HG02973 (cell line): ENCODE measurements at regions not wholly inside any gene's neighbourhood (a gene's known extent, or its start where the extent isn't known, plus 50 kb on each side); places are given as distances from the start of the nearest gene placed in this dataset.
"Not testable (repeated sequence)": the region's sequence is repeated elsewhere in the genome, so short reads cannot be mapped to it uniquely, and the experiment has no call there.

Experiments
- ATAC-seq: cut with Tn5 transposase; IDR thresholded peaks from one replicate; pipeline ENCODE4 v1.9.1; 2021; ENCODE audit warnings: moderate library complexity; ENCODE audit not compliant: unreplicated experiment

DNA sequence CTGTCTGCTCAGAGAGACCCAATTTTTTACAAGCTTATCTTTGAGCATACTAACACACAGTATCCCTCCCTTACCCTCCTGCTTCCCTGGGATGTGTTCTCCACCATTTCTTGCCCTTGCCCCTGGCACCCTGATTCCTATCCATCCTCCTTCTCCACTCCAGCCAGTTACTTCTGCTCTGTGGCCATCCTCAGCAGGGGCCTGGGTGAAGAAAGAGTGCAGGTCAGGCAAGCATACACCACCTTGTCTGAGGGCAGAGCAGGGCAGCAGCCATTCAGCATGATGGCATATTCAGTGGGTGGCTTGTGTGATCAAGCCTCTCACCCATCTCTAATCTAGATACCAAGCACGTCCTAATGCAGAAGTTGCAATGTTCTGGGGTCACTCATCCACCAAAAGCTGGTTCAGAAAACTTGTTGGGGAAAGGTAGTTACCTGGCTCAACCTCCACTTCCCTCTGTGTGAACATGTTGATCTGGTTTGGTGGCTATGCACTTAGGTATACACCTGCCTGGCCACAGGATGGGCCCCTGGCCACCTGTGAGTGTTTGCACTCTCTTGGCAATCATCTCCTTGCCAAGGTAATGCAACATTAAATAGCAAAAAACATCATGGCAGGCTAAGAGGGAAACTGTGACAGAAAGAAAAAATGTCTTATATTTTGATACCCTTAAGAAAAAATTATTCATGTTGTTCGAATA lies 900.3 kb upstream of the MIR17HG start:
- no peak for ATAC-seq

DNA sequence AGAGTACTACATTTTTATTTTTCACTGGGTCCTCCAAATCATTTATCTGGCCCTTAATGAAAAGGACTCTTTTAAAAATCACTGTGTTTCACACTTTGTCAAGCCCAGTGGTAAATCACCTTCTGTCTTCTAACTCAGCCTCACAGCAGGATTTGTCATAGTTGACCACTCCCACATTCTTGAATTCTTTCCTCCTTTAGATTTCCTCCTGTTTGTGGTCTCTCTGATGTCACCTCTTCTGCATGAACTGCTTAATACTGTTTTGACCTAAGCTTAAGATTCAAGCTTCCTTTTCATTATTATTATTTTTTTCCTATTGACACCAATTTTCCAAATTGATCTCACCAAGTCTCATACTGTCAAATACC lies 899.8 kb upstream of the MIR17HG start:
- ATAC-seq, result no peak

DNA sequence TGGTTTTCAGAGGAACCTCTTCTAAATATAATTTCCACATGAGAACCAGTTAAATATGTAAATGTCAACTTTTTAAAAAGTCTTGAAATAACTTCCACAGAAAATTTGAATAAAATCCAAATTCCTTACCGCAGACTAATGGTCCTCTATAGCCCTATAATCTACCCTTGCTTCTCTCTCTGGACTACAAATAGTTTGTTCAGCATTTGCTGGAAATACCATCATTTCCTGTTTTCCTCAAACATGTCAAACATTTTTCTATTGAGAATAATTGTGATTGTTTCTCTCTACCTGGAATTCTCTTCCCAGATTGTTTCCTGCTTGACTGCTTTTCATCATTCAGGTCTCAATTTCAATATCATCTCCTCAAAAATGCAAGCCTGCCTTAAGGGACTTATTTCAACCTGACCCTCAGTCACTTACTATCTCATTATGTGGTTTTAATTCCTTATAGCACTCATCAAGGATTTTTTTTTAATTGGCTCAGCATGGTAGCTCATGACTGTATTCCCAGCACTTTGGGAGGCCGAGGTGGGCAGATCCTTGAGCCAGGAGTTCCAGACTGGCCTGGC lies 898.9 kb upstream of the MIR17HG start:
- no peak for ATAC-seq

DNA sequence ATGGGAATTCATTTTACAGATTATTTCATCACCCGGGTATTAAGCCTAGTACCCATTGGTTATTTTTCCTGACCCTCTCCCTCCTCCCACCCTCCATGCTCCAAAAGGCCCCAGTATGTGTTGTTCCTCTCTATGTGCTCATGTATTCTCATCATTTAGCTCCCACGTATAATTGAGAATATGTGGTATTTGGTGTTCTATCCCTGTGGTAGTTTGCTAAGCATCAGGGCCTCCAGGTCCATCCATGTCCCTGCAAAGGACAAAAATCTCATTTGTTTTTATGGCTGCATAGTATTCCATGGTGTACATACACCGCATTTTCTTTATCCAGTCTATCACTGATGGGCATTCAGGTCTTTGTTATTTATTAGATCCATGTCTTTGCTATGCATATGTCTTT lies 894.1 kb upstream of the MIR17HG start:
- ATAC-seq, result no peak

DNA sequence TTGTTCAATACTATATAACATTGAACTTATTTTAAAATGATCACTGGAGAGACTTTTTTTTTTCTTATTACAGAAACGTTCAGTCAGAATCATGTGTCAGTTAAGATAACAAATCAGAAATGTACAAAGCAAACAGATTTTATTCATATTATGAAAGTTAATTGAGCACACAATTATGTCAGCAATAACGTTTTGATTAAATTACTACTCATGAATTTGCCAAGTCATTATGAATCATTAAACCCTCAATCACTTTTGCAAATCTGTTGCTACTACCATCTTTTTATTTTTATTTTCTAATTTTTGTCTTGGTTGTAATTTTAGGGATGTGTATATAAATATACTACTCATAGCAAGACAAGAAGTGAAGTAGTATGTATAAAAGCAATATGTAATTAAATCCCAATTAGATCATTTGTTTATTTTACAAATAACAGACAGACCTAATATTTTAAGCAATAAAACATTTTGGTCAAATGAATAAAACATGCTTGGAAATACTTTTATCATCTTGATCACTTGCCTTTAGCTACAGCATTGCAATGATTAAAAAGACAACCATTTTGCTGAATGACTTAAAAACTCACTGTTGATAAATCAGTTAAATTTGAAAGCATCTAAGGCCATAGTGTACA lies 893.4 kb upstream of the MIR17HG start:
- ATAC-seq, result no peak

DNA sequence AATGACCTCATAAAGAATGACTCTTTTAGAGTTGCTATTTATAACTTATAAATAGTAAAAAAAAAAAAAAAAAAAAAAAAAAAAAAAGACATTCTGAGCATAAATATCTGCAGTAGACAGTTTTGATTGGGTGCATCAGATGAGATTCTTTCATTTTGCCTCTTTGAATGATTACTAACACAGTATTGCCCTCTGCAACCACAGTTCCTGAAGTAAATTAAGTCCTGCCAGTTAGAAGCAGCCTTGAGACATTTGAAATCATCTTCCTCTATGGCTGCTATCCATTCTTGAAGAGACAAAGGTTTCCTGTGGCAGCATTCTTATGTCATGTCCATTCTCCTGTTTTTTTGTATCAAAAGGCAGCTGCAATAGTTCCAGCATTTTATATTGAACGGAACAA lies 892.4 kb upstream of the MIR17HG start:
- no peak for ATAC-seq

DNA sequence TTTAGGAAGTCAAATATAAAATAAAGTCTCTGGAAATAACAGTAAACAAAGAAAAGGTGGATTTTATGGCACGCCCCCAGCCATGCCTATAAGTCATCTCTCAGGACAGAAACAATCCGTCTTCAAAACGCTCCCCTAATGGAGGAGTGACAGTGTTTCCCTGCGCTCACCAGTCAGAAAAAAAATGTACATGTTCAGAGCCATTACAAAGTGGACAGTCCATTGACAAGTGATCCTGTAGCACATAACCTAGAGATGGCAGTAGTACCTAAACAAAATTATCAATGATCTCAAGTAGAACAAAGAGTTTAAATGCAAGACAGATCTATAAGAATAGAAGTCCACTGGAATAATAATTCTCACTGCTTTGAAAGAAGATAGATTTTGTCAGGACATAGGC lies 891.7 kb upstream of the MIR17HG start:
- no peak for ATAC-seq

DNA sequence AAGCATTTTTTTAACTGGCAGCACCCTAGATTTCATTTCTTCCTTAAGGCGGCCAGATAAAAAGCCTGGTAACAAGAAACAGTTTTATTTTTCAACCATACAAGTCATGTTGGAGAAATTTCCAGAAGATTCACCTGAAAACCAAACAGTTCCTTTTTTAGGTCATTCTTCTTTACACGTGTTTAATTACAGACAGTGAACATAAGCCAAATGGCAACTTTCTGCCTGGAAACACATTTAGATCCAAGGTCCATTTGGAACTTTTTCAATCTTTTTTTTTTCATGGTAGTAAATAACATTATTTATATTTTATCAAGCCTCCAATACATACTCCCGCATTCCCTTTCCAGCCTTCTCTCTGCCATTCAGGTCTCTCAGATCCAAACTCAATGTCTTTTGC lies 886.1 kb upstream of the MIR17HG start:
- no peak for ATAC-seq

DNA sequence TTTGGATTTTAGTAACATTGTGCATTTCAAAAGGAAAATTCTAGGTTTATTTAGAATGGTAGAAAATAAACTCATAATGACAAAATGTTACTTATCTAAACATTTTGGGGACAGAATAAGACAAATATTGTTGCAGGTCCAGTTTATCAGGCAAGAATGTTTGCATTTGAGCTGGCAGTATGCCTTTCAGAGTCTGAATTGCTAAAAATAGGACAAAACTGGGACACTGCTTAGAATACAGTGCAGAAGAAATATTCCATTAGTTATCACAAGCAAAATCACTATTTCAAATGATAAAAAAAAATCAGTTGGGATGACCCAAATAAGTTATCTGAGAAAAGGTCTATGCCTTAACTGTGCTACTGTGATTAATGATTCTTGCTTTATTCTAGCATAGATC lies 870.3 kb upstream of the MIR17HG start:
- no peak for ATAC-seq

DNA sequence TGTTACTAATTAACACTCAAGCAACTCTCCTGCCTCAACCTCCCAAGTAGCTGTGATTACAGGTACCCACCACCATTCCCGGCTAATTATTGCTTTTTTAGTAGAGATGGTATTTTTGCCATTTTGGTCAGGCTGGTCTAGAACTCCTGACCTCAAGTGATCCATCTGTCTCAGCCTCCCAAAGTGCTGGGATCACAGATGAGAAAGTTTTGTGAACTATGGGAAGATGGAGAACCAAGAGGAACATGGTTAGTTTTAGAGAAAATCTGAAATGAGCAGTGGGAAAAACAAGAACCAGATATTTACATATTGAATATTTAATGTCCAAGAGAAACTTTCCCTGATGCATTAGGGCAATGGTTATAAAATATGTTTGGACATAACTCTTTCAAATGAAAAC lies 863.6 kb upstream of the MIR17HG start:
- no peak for ATAC-seq

DNA sequence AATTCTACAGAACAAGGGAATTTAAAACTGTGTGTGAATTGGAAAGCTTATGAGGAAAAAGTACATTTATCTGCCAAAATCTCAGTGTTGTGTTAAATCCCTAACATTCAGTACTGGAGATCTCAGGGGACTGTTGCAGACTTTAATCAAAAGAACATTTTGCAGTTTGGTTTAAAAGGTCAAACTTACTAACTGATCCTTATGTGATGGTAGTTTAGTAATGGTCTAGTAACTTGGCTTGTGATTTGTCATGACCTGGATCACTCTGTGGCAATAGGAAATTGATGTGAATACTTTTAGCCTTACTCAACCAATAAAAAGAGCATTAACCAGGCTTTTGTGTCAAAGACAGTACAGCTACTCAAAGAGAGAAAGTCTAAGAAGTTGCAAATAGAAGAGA lies 862.1 kb upstream of the MIR17HG start:
- no peak for ATAC-seq

DNA sequence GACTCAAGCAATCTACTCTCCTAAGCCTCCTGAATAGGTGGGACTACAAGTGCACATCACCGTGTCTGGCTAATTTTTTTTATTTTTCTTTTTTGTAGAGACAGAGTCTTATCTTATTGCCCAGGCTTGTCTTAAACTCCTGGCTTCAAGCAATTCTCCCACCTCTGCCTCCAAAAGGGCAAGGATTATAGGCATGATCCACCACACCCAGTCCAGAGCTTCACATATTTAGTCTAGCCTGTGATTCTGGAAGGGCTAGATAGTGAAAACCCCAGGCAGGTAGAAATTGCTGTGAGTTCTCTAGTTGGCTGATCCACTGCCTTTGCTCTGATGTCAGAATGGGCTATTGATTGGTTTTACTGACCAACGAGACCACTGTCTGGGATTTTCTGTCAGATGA lies 854.6 kb upstream of the MIR17HG start:
- ATAC-seq, result no peak

DNA sequence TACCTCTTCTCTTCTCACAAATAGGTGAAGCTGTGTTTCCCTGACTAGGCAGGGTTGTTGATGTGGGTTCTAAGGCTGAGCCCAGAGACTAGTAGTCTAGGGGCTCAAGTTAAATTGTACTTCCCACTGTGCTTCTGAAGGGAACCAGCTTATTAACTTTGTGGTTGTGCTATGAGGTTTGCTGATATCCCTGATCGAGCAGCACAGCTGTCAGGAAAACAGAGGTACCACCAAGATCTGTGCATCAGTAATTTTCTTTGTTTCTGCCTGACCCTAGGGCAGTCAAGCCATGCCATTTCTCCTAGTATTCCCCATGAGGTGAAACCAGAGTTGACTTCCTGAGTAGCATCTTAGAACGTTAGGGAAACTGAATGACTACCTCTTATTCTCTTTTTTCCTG lies 853.8 kb upstream of the MIR17HG start:
- no peak for ATAC-seq

DNA sequence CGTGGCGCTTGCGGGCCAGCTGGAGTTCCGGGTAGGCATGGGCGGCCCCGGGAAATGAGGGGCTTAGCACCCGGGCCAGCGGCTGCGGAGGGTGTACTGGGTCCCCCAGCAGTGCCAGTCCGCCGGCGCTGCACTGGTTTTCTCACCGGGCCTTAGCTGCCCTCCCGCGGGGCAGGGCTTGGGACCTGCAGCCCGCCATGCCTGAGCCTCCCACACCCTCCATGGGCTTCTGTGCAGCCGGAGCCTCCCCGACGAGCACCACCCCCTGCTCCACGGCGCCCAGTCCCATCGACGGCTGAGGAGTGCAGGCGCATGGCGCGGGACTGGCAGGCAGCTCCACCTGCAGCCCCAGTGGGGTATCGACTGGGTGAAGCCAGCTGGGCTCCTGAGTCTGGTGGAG lies 852.6 kb upstream of the MIR17HG start:
- ATAC-seq, result not testable (repeated sequence)

DNA sequence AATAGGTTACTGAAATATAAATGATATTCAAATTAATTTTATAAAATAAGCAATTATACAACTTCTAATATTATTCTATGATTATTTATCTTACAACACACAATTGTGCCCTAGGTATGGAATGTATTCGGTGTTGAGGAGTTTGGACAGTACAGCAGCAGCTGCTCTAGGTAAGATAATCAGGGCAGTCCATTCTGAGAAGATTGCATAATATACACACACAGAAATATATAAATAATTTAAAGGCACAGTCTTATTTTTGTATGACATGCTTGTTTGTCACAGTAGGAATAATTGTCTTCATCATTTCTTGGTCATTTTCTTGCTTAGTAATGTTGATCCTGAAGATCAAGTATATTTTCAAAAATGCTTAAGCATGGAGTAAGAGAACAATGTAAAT lies 849.4 kb upstream of the MIR17HG start:
- no peak for ATAC-seq

DNA sequence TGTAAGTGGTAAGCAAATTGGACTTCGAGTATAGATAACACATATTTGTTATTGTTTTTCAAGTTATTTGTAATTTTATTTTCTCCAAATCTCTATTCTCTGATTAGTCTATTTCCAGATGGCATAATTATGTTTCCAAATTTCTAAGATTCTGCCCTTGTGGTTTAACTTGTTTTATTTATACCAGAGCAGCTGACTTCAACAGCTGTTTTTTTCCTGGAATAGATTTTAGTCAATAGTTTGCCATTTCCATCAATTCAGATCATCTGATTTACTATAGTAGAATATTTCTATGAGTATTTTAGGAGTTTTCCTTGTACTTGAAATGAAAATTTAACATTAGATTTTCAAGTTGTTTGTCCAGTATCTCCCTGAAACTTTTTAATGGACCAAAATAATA lies 848.7 kb upstream of the MIR17HG start:
- no peak for ATAC-seq

DNA sequence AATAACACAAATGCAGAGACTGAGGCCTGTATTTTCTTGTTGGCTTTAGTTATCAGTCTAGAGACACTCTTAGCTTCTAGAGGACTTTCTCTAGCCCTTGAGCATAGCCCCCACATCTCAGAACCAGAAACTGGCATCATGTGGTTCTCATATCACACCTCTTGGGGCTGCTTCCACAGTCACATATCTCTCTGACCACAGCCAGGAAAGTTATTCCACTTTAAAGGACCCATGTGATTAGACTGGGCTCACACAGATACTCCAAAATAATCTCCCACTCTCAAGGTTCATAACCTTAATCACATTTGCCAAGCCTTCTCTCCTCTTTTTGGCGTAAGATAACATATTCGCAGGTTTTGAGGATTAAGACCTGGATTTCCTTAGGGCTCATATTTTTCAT lies 846.9 kb upstream of the MIR17HG start:
- ATAC-seq, result no peak

DNA sequence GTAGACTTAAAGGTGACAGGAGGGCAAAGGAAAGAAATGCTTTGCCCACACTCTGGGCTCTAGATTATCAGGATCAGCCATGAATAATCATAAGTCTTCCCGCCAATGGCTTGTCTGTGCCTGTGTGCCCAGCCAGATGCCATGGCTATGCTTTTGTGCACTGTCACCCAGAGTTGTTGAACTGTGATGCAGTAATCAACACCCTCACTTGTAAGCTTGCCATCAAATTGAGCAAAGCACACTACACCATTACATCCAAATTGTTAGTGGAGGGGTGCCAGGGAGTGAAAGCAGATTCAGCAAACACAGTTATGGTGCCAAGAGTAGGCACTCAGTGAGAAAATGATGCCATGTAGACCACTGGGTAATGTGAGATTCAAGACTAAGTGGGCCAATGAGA lies 845.3 kb upstream of the MIR17HG start:
- no peak for ATAC-seq

DNA sequence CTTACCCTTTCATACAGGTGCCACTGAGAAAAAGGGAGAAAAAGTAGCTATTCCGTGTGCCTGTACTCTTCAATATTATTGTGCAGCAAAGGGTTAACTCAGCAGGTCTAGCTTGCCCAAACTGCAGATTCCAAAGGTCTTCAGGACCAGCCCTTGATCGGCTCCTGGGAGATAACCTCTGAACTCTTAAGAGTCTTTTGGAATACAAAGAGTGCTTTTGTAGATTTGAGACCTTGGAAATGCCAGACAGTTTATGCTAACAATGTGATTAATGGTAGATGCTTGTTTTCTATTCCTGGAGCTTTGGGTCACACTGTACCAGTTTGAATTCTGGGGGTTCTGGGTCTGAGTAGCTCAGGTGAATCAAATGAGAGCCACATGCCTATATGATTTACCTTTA lies 844.7 kb upstream of the MIR17HG start:
- no peak for ATAC-seq

DNA sequence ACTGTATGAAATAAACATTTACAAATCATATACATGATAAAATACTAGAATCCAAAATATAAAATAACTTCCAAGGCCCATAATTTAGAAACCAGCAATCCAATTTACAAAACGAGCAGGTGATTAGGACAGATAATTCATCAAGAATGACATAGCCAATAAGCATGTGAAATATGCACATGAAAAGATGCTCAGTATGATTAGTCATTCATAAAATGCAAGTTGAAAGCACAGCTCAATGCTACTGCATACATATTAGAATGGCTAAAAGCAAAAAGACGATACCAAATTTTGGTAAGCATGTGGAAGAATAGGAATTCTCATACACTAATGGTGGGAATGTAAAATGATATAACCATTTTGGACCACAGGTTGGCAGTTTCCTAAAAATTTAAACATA lies 837.2 kb upstream of the MIR17HG start:
- ATAC-seq, result no peak

DNA sequence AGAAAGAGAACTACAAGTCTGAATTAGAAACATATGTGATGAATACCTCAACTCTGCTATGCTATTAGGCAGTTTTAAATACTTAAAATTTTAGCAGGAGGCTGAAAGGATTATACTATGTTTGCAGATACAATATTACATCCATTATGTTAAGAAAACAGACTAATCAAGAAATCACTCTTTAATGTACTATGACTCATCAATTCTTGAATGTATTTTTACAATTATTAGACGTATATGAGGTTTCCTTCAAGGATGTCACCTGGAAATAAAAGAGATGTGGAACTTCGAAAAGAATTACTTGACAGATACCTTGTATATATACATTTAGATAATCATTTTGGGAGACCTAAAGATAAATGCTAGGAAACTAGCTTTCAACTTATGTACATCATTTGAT lies 835.6 kb upstream of the MIR17HG start:
- no peak for ATAC-seq

DNA sequence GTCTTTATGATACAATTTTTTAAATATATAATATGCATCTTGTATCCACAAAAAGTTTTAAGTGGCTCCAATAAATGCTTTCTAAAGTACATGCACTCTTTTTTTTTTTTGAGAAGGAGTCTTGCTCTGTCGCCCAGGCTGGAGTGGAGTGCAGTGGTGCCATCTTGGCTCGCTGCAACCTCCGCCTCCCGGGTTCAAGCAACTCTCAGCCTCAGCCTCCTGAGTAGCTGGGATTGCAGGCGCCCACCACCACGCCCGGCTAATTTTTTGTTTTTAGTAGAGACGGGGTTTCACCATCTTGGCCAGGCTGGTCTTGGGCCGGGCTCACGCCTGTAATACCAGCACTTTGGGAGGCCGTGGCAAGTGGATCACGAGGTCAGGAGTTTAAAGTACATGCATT lies 832.8 kb upstream of the MIR17HG start:
- ATAC-seq, result not testable (repeated sequence)

DNA sequence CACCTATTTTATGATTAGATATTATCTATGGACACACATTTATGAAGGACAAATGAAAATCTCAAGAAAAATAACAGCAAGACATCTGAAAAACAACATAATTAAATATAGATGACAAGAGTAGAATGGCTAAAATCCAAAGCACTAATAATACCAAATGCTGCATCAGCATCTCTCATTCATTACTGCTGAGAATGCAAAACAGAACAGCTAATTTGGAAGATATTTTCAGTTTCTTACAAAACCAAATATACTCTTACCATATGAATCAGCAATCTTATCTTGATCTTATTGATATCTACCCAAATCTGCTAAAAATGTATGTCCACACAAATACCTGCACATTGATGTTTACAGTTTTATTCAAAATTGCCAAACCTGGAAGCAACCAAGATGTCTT lies 829.1 kb upstream of the MIR17HG start:
- no peak for ATAC-seq
